ENCODE measurements at regions not wholly inside any gene's neighbourhood (a gene's known extent, or its start where the extent isn't known, plus 50 kb on each side); places are given as distances from the start of the nearest gene placed in this dataset.
"Not testable (repeated sequence)": the region's sequence is repeated elsewhere in the genome, so short reads cannot be mapped to it uniquely, and the experiment has no call there.

DNA sequence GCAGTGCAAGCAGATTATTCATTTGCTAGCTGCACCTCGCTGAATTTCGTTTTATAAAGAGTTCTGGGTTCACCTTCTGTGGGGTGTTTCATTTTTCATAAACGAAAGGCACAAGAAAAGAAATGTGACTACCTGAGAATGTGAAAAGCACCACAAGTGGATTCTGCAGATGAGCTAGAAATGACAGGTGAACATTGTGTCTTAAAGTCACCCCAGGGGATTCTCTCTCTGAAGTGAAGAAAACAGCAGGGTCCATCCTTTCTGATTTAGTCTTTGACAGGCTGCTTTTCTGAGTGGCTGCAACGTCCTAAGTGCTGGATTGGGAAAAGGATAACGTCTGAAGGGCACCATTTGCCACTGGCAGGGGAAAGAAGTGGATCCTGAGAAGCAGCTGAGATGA lies 469.3 kb downstream of the SPATA31D1 start:
- no peak for DNase-seq

GRCh38 chr9:82458296-82458695 lies 469.7 kb downstream of the SPATA31D1 start:
- DNase-seq = no peak

- peak; percentile 14 to 60 for DNase-seq
Measured at GRCh38 chr9:82466616-82467260, 478.2 kb downstream of the SPATA31D1 start.

GRCh38 chr9:82467436-82467835 lies 478.9 kb downstream of the SPATA31D1 start:
- DNase-seq = peak in 1 of 2 experiments; percentile 57

DNA sequence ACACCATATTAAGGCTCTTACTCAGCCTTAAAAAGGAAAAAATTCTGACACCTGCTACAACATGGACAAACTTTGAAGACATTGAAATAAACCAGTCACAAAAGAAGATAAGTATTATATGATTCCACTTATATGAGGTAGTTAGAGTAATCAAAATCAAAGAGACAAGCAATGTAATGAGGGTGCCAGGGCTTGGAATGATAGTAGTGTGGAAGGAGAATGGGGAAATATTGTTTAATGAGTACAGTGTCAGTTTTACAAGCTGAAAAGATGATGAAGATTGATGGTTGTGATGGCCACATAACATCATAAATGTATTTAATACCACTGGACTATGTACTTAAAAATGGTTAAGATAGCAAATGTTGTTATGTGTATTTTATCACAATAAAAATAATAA lies 485.7 kb downstream of the SPATA31D1 start:
- no peak for DNase-seq

DNA sequence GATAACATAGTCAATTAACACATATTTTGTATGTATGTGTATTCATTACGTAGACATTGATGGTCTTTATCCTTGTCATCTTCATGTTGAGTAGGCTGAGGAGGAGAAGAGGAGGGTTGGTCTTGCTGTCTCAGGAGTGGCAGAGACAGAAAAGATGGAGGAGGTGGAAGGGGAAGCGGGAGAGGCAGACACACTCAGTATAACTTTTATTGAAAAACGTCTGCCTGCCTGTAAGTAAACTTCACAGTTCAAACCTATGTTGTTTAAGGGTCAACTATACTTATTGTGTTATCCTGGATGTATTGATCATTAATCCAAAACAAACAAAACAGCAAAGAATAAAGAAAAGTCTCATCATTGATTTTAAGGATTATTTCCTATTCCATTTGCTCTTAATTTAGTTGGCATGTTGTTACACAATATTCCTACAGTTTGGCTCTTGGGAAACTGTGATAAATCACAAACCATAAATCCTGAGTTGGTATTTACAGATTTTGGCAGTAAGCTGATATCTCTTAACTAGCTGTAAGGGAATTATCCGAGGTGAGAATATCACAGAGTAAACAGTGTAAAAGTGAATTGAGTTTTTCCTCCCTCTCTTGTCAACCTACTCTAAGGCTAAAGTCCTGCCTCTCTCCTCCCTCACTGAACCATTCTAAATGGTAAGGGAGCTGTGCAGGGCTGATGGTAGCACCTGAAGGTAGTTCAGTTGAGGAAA lies 487.2 kb downstream of the SPATA31D1 start:
- DNase-seq = no peak

- DNase-seq = no peak
Measured at GRCh38 chr9:82480921-82481320, 492.3 kb downstream of the SPATA31D1 start.

- no peak for DNase-seq
Measured at GRCh38 chr9:82487935-82488312, 499.4 kb downstream of the SPATA31D1 start.

DNA sequence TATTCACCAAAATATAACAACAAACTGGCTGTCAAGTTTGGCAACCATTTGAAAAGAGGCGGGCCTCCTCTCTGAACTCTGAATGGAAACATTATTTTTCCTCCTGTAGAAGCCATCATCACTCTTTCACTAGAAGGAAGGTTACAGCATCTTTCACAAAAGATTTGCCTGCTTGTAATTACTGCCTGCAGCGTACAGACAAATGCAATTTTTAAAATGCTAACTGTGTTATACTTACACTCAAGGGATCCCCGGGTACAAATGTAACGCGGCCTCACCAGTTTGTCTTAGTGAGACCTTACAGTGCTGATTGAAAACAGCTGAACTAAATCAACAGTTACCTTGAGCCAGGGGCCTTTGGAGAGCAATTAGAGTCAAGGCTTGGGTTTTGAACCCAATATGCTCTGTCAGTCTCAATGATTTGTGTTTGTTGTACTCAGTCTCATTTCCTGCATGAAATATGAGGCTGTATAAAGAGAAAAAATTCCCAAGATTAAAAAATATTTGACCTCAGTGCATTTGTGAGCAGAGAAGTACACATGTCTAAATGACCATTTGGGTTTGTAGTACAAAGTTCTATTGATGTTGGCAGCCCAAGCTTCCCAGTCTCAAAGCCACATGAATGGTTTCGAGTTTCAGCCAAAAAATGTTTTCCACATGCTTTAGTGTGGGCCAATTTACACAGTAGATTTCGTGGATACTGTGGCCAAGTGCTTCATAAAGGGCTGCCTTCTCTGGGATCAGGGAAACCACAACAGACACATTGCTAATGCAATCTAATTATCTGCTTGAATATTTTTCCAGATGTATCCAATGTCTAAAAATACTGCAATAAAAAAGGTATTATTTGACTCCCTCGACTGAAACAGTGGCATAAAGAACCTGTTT lies 500.0 kb downstream of the SPATA31D1 start:
- peak in 1 of 2 experiments; percentile 64 for DNase-seq

- DNase-seq = peak in 1 of 2 experiments; percentile 31
Measured at GRCh38 chr9:82489201-82489821, 500.7 kb downstream of the SPATA31D1 start.

DNA sequence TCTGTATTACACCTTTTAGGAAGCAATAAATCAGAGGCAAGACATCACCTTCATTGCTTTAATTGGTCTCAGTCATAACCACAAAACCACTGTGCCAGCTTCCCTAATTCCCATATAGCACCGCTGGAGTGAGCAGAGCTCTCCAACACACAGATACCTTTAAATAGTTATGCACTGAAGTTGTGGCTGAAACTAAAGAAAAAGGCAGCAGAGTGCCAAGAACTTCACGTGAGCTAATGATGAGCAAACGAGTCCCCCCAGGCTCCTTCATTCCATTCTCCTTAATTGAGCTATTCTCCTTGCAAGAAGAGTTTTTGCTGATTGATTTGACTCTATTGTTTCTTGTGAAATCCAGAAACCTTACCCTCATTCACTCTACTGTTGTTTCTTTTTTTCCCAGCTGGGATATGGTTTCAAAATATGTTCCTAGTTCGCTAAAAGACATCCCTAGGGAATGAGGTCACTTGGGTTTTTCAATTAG lies 501.5 kb downstream of the SPATA31D1 start:
- no peak for DNase-seq

- DNase-seq = not testable (repeated sequence)
Measured at GRCh38 chr9:82490821-82491220, 502.2 kb downstream of the SPATA31D1 start.

DNA sequence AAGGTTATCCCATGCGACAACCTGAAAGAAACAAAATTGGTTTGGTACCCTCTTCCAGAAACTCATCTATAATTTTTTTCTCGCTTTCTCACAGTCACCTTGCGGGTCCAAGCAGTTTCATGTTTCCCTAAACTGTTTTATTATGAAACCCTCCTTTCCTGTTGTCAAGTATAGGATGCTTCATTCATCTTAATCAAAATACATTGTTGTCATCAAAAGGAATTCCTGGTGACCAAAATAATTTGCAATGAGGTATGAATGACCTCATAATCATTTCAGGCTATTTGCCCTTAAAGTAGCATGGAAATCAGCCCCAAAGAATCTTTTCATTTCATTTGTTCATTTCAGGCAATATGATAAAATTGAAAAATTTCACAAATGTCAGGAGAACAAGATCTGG lies 503.0 kb downstream of the SPATA31D1 start:
- DNase-seq = no peak

DNA sequence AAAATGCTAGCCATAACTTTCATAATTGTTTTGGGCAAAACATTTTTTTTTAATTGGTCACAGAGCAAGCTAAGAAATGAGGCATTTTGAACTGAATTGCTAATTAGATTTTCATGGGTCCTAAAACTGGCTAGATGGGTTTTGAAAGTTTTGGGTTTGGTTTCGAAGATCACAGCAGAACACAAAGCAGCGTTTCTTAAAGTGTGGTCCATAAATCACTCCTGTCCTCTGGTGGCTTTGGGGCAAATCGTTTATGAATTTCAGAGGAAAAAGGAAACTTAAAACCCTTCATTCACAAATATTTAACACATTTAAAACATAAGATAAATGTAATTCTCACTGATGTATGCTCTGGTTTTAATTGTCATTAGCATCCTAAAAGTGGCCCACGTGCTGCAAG lies 503.7 kb downstream of the SPATA31D1 start:
- DNase-seq = no peak

DNA sequence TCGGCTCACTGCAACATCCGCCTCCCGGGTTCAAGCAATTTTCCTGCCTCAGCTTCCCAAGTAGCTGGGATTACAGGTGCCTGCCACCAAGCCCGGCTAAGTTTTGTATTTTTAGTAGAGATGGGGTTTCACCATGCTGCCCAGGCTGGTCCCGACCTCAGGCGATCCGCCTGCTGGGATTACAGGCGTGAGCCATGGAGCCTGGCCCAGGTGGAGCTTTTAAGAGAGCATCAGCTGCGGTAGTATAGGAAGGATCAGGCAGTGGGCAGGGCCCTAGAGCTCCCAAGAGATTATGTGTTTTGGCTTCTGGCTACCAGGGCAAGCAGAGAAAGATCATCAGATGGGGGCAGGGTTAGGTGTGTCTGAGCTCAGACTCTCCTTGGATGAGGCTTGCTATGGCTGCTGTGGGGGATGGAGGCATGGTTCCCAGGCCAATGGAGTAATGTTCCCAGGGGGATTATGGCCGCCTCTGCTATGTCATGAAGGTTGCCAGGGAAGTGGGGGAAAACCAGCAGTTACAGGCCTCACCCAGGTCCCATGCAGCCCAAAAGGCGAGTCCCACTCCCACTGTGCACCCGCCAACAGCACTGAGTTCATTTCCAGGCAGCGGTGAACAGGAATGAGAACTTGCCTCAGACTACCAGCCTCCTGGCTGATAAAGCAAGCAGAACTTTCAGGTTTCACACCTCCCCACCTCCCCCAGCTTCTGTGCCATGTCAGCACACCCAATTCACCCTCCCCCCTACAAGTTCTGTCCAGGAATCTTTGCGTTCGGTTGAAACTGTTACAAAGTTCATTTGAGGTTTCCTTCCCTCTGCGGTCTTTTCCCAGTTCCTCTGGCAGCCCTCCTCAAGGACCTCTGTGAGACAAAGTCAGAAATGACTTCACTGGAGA lies 507.6 kb downstream of the SPATA31D1 start:
- DNase-seq = no peak

DNA sequence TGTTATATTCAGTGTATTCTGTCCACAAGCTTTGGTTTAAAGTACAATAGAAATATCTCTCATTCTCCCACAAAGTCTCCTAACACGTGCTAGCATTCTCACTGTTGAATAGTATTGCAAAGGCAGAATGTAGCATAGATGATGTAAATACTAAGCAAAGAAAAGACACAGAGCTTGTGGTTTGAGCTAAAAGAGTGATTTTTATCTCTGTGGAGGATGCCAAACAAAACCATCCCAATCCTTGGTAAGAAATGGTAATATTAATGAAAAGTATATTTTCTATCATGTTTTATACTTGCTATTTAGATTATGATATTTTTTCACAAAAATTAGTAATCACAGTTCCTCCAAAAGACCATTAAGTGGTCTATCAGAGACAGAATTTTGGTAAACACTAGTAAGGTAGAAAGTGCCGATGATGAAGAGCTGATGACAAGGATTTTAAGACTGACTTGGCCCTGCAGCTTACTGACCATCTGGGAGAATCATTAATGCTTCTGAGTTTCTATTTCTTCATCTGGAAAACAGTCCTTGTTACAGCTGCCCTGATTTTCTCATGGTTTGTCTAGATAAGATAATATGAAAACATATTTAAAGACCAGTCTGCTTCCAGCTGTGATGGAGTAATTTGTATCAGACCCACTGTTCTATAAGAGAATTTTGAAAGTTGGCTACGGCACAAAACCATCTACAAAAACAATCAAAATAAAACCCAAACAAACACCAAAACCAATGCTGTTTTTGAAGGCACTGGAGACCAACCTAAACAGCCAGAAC lies 510.2 kb downstream of the SPATA31D1 start:
- no peak for DNase-seq

DNA sequence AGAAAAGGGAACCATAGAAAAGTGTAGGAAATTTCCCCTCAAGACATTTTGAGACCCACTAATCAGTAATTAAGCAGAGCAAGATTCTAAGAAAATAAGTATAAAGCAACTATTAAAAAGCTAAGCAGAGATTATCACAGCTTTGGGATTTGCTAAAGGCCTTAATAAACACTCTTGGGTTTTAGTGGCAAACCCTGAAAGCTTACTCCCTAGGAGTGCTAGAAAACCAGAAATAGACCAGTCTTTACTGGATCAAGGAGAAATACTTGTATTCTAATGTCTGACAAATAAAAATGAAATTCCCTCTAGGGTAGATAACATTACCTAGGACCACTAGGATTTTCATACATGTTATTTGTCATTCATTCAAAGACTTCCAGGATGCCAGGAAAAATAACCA lies 510.8 kb downstream of the SPATA31D1 start:
- DNase-seq = no peak

DNA sequence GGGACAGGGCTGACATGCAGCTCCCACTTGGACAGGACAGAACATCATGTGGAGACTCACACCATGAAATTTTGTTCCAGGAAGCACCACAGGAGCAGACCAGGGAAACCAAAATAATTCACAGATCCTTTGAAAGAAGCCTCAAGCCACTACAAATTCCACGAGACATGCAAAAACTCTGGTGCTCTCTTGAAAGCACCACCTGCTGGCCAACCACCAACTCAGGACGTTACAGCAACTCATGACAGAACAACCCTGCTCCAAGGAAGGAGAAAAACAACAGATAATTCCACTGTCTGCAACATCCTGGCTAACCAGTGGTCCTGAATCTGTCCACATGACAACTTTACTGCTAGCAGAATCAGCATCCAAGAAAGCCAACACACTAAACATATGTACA lies 516.0 kb downstream of the SPATA31D1 start:
- DNase-seq = no peak

DNA sequence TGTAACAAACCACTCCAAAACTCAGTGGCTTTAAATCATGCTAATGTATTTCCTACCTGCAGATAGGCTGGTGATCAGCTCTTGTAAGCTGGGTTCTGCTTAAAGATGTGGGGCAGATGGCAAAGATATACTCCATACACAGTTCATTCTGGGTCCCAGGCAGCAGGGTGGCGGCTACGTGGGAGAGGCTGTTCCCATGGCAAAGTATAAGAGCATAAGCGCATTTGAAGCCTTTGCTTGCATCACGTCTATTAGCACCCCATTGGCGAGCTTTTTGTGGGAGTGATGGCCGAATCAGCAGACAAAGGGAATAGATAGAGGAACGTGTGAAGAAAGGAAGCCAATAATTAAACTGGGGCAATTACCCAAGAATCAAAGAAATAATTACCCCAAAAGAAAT lies 523.1 kb downstream of the SPATA31D1 start:
- DNase-seq = no peak

DNA sequence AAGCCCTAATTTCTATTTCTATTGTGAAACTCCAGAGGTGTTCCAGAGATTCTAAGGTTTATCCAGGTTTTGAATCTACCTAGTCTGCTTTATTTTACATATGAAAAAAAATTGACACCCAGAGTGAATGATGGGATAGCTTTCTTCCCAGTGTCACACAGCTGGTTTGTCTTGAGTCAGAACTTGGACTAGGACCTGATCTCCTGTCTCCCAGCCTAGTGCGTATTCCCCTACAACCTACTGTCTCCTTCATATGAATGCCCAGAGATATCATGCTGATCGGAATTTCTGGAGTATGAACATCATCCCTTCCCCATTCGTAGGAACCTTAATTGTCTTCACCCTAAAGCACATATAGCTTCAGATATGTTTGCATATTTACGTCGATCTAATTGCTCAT lies 524.2 kb downstream of the SPATA31D1 start:
- no peak for DNase-seq

GRCh38 chr9:82513242-82513751 lies 524.7 kb downstream of the SPATA31D1 start:
- DNase-seq = peak in 1 of 2 experiments; percentile 50
